Epithelial cell of proximal tubule (primary cell): ENCODE measurements at regions not wholly inside any gene's neighbourhood (a gene's known extent, or its start where the extent isn't known, plus 50 kb on each side); places are given as distances from the start of the nearest gene placed in this dataset.

Experiments
- DNase-seq: peaks from one replicate; pipeline ENCODE4 v3.0.0-alpha.2; 2011; ENCODE audit warnings: low read depth
- H3K4me3 ChIP-seq: 2 replicates; pipeline ENCODE4 v1.5.1; 2011; ENCODE audit warnings: low read depth, mild to moderate bottlenecking, low read length
- TF ChIP-seq, protein P1 (sequence below): conservative IDR thresholded peaks from 2 replicates; pipeline ENCODE4 v1.5.1; 2012; ENCODE audit warnings: low read depth, mild to moderate bottlenecking, low read length

DNA sequence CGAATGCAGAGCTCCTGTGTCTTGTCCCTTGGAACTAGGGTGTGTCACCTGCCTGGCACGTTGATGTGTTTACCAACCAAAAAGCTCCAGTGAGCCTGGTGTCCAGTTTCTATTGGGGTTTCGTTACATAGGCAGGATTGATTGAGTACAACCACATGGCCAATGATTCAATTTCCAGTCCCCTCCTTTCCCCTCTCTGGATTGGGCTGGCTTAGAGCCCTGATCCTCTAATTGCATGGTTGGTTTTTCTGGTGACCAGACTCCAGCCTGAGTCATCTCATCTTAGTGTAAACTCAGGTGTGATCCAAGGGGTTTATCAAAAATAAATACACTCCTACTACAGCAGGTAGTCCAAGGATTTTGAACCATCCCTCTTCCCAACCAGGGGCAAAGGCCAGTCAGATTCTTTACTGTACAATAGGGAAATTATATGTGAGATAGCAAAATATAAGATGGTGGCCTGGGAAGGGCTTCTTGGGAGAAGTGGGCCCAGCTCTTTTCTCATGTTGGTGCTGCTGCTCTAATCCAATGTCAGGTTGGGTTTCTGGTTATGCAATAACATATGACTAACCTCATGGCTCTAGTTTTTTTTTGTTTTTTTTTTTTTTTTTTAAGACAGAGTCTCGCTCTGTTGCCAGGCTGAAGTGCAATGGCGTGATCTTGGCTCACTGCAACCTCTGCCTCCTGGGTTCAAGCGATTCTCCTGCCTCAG lies 64.7 kb upstream of the MGAT5 start:
- no peak overlapping the region for H3K4me3 ChIP-seq
- TF ChIP-seq, protein P1, sequence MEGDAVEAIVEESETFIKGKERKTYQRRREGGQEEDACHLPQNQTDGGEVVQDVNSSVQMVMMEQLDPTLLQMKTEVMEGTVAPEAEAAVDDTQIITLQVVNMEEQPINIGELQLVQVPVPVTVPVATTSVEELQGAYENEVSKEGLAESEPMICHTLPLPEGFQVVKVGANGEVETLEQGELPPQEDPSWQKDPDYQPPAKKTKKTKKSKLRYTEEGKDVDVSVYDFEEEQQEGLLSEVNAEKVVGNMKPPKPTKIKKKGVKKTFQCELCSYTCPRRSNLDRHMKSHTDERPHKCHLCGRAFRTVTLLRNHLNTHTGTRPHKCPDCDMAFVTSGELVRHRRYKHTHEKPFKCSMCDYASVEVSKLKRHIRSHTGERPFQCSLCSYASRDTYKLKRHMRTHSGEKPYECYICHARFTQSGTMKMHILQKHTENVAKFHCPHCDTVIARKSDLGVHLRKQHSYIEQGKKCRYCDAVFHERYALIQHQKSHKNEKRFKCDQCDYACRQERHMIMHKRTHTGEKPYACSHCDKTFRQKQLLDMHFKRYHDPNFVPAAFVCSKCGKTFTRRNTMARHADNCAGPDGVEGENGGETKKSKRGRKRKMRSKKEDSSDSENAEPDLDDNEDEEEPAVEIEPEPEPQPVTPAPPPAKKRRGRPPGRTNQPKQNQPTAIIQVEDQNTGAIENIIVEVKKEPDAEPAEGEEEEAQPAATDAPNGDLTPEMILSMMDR: no peak
- DNase-seq: peak; percentile 71

DNA sequence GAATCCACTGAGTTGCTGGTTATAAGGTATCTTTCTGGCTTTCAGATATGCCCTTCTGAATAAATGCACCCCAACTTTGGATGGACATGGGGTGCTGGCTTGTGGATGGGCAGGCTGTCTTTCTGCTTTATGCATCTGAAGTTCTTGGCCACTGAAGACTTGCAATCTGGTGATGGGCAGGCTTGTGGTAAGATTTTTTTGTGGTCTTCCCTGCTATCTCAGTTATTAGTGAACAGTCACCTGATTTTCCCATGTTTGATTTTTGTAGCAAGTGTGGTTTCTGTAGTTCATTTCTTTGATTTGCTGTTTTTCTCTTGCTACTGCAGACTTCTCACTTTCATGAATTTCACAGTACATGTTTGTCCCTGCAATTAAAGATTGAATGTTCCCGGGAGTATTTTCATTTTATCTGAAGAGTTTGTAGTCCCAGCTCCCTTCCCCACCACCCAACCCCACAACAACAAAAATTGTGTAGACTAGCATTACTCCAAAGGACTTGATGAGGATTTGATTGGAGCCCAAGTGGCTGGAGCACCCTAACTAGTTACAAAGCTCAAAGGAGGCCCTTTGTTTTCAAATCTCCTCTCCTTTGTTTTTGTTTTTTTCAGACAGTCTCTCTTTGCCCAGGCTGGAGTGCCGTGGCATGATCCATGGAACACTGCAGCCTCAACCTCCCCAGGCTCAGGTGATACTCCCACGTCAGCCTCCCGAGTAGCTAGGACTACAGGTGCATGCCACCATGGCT lies 63.6 kb upstream of the MGAT5 start:
- DNase-seq: no peak
- TF ChIP-seq, protein P1: no peak
- H3K4me3 ChIP-seq: no peak overlapping the region

DNA sequence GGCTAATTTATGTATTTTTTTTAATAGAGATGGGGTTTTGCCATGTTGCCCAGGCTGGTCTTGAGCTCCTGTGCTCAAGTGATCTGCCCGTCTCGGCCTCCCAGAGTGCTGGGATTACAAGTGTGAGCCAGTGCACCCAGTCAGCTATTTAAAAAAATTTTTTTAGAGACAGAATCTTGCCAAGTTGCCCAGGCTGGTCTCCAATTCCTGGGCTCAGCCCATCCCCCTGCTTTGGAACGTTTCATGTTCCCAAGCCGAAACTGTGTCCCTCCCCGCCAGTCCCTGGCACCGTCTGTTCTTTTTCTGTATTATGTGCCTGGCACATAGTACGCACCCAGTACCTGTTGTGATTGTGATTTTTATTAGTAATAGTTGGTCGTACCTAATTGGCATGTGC lies 63.1 kb upstream of the MGAT5 start:
- TF ChIP-seq, protein P1: no peak
- H3K4me3 ChIP-seq: no peak overlapping the region
- DNase-seq: no peak

DNA sequence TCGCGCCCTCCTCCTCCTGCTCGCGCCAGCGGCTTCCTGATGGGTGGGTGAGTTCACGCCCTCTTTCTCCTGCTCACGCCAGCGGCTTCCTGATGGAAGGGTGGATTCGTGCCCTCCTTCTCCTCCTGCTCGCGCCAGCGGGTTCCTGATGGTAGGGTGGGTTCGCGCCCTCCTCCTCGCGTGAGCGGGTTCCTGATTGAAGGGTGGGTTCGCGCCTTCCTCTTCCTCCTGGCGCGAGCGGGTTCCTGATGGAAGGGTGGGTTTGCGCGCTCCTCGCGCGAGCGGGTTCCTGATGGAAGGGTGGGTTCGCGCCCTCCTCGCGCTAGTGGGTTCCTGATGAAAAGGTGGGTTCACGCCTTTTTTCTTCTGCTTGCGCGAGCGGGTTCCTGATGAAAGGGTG lies 62.0 kb upstream of the MGAT5 start:
- H3K4me3 ChIP-seq: no peak overlapping the region
- TF ChIP-seq, protein P1: no peak
- DNase-seq: no peak

DNA sequence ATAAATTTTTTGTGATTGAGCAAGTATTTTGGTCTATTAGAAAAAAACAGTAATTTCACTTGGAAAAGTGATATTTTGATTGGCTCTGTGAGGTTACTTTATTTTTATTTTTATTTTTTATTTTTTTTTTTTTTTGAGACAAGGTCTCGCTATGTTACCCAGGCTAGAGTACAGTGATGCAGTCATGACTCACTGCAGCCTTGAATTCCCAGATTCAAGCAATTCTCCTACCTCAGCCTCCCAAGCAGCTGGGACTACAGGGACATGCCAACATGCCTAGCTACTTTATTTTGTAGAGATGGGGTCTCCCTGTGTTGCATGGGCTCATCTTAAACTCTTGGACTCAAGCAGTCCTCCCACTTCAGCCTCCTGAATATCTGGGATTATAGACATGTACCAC lies 60.9 kb upstream of the MGAT5 start:
- no peak for DNase-seq
- no peak overlapping the region for H3K4me3 ChIP-seq
- TF ChIP-seq, protein P1: no peak

DNA sequence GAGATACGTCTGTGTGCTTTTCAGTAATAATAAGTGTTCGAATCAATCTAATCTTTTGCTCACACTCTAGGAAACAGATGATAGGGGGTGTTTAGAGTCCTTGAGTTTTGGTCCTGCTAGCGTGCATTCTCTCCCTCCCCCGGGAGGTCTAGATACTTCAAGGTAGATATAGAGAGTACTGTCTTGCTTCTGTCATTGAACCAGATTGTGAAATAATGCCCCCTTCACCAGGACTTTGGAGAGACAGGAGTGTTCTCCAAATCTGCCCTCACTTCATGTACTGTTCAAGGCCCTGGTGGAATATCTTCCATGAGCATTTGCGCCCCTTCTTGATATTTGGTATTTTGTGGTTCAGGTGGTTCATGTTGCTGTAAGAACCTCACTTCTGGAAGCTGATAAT lies 59.4 kb upstream of the MGAT5 start:
- no peak for DNase-seq
- no peak overlapping the region for H3K4me3 ChIP-seq
- TF ChIP-seq, protein P1: no peak
